BJ (cell line): ENCODE measurements at regions not wholly inside any gene's neighbourhood (a gene's known extent, or its start where the extent isn't known, plus 50 kb on each side); places are given as distances from the start of the nearest gene placed in this dataset.

Experiments used
- CTCF ChIA-PET: fragments of 350-600 bp; formaldehyde crosslinking; extraction: SDS; loops from one replicate; lab custom pipeline; 2021; ENCODE audit warnings: antibody characterized with exemption, inconsistent platforms; lab: Yijun Ruan, JAX
- POLR2A ChIA-PET: fragments of 300-600 bp; sonication (Branson Sonifier 250); formaldehyde crosslinking; extraction: SDS; loops from one replicate; lab custom pipeline; 2021; ENCODE audit warnings: antibody characterized with exemption; lab: Charles Lee
- DNase-seq: peaks from one replicate; pipeline ENCODE4 v3.0.0-alpha.2; 2011; ENCODE audit warnings: low read depth
- H3K27me3 ChIP-seq: 2 replicates; pipeline ENCODE4 v1.6.0; 2011; ENCODE audit warnings: low read length; ENCODE audit not compliant: control insufficient read depth, insufficient read depth
- H3K36me3 ChIP-seq: 2 replicates; pipeline ENCODE4 v1.5.1; 2011; ENCODE audit warnings: low read length; ENCODE audit not compliant: control insufficient read depth, insufficient read depth
- H3K4me3 ChIP-seq: 2 replicates; pipeline ENCODE4 v1.5.1; 2011; ENCODE audit warnings: low read depth, mild to moderate bottlenecking, control low read depth, low read length
- TF ChIP-seq, protein P1 (sequence below): IDR thresholded peaks from 2 replicates; pipeline ENCODE4 v1.5.1; 2011; ENCODE audit warnings: low read depth, mild to moderate bottlenecking, control low read depth, inconsistent platforms, low read length, moderate library complexity; ENCODE audit not compliant: insufficient read depth

DNA sequence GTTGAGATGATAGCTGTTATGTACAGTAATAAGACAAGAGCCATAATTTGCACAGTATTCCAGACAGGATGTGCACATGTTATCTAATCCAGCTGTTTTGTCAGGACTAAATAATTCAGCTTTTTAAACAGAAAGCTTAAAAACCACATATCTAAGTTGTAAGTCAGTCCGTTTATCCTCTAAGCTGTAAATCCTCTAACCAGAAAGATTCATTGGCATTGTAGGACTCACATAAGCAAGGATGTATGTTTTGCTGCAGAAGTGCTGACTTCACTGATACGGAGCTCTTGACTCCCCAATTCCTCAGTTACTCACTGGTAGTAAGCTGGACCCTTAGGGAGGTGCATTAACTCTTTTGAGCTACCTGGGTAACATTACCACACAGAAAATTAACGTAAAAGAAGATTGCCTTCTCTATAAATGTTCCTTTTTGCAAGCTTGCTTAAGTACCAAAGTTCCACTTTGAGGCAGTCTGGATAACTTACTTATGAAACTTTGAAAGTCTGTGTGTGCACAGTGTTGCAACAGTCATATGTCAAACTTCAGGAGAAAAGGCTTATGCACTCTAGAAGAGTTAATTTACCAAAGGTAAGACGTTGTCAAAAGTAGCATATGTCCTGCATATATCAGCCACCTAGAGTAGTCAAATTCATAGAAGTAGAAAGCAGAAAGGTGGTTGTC lies 58.3 kb upstream of the MAGEB2 start:
- no peaks in the 10 kb centered on the region for H3K36me3 ChIP-seq
- H3K4me3 ChIP-seq: no peak overlapping the region
- no peak for DNase-seq
- ChIA-PET CTCF (interaction anchor here (0.6 kb wide), 1 partner anchor 609 kb away, joined by 4 read pairs; no protein-coding TSS in a partner anchor), POLR2A (no interaction called here)
- TF ChIP-seq, protein P1, sequence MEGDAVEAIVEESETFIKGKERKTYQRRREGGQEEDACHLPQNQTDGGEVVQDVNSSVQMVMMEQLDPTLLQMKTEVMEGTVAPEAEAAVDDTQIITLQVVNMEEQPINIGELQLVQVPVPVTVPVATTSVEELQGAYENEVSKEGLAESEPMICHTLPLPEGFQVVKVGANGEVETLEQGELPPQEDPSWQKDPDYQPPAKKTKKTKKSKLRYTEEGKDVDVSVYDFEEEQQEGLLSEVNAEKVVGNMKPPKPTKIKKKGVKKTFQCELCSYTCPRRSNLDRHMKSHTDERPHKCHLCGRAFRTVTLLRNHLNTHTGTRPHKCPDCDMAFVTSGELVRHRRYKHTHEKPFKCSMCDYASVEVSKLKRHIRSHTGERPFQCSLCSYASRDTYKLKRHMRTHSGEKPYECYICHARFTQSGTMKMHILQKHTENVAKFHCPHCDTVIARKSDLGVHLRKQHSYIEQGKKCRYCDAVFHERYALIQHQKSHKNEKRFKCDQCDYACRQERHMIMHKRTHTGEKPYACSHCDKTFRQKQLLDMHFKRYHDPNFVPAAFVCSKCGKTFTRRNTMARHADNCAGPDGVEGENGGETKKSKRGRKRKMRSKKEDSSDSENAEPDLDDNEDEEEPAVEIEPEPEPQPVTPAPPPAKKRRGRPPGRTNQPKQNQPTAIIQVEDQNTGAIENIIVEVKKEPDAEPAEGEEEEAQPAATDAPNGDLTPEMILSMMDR: no peak
- H3K27me3 ChIP-seq: no peaks in the 10 kb centered on the region

DNA sequence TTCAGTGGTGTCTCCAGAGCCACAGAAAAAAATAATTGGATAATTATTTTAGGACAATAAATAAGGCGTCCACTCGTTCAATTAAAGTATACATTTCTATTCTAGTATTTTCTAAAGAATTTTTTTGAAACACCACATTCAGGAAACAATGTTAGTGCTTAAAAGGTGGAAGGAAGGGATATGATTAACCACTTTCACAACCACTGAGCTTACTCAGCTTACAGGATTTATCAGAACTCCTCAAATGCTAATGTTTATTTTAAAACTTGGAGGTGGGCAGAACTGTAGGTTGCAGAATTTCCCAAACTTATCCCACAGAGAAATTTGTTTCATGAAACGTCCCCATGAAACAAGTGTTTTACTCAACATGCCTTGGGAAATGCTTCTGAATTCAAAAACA lies 54.3 kb upstream of the MAGEB2 start:
- no peak for DNase-seq
- TF ChIP-seq, protein P1: no peak
- ChIA-PET CTCF (no interaction called here), POLR2A (no interaction called here)
- no peaks in the 10 kb centered on the region for H3K36me3 ChIP-seq
- no peak overlapping the region for H3K4me3 ChIP-seq
- H3K27me3 ChIP-seq: no peaks in the 10 kb centered on the region
